Kidney epithelial cell (primary cell): ENCODE measurements at regions not wholly inside any gene's neighbourhood (a gene's known extent, or its start where the extent isn't known, plus 50 kb on each side); places are given as distances from the start of the nearest gene placed in this dataset.

Source experiments
- DNase-seq: peaks from one replicate; pipeline ENCODE4 v3.0.0-alpha.2; 2010; ENCODE audit warnings: low read depth
- H3K27me3 ChIP-seq: 2 replicates; pipeline ENCODE4 v1.6.0; 2011; ENCODE audit warnings: low read length; ENCODE audit not compliant: control insufficient read depth, insufficient read depth
- H3K36me3 ChIP-seq: 2 replicates; pipeline ENCODE4 v1.5.1; 2011; ENCODE audit warnings: low read length; ENCODE audit not compliant: control insufficient read depth, insufficient read depth
- H3K4me3 ChIP-seq: 2 replicates; pipeline ENCODE4 v1.5.1; 2011; ENCODE audit warnings: low read depth, mild to moderate bottlenecking, control low read depth, low read length
- CTCF ChIP-seq: IDR thresholded peaks from 2 replicates; pipeline ENCODE4 v1.5.1; 2011; ENCODE audit warnings: mild to moderate bottlenecking, moderate library complexity, low read length, control low read depth, inconsistent platforms; ENCODE audit not compliant: insufficient read depth, poor library complexity, severe bottlenecking

GRCh38 chr2:8514274-8514662 is 167.6 kb upstream of the ID2 start:
- H3K36me3 ChIP-seq = no peaks in the 10 kb centered on the region
- H3K4me3 ChIP-seq = no peak overlapping the region
- H3K27me3 ChIP-seq = peaks cover 5% of the 10 kb centered on the region
- no peak for TF ChIP-seq CTCF
- no peak for DNase-seq

- Histone ChIP-seq H3K27me3 (peaks cover 5% of the 10 kb centered on the region), H3K36me3 (no peaks in the 10 kb centered on the region), H3K4me3 (no peak overlapping the region)
- DNase-seq = no peak
- no peak for TF ChIP-seq CTCF
Observed at GRCh38 chr2:8514796-8515758, 166.8 kb upstream of the ID2 start.

- DNase-seq = no peak
- Histone ChIP-seq H3K4me3 (no peak overlapping the region), H3K36me3 (no peaks in the 10 kb centered on the region), H3K27me3 (peaks cover 5% of the 10 kb centered on the region)
- TF ChIP-seq CTCF = no peak
Observed at GRCh38 chr2:8515864-8516533, 165.9 kb upstream of the ID2 start.

GRCh38 chr2:8517850-8518498 is 163.9 kb upstream of the ID2 start:
- no peak for DNase-seq
- Histone ChIP-seq H3K4me3 (no peak overlapping the region), H3K36me3 (no peaks in the 10 kb centered on the region), H3K27me3 (peaks cover 5% of the 10 kb centered on the region)
- TF ChIP-seq CTCF = no peak

- DNase-seq = no peak
- H3K27me3 ChIP-seq = peaks cover 5% of the 10 kb centered on the region
Observed at GRCh38 chr2:8518979-8519668, 162.7 kb upstream of the ID2 start.

More at GRCh38 chr2:8518979-8519668, 162.7 kb upstream of the ID2 start:
- no peaks in the 10 kb centered on the region for H3K36me3 ChIP-seq
- no peak for TF ChIP-seq CTCF
- H3K4me3 ChIP-seq = no peak overlapping the region
